Right lobe of liver (tissue), 6 donors: ENCODE measurements at regions not wholly inside any gene's neighbourhood (a gene's known extent, or its start where the extent isn't known, plus 50 kb on each side); places are given as distances from the start of the nearest gene placed in this dataset.

ENCODE experiments used
- ATAC-seq, 4 donors: fragments of 200-7000 bp; cut with Tn5 transposase; one replicate each; pipeline ENCODE4 v1.9.1; 2020; ENCODE audit warnings: mild to moderate bottlenecking in 4 of 4, moderate library complexity in 4 of 4
- DNase-seq, 3 donors: peaks; one replicate each; pipeline ENCODE4 v3.0.0-alpha.2; 2020
- H3K27ac ChIP-seq, 3 donors: fragments of 200-600 bp; one replicate each; pipeline ENCODE4 v1.8.0; 2022
- H3K27me3 ChIP-seq, 2 donors: fragments of 200-600 bp; one replicate each; pipeline ENCODE4 v1.8.0; 2022
- H3K36me3 ChIP-seq, 4 donors: fragments of 200-600 bp; sonication (generic) in 1 of 4; one replicate each; pipeline versions ENCODE4 v1.5.1 to v1.8.0; 2017 to 2022; ENCODE audit warnings: control low read depth in 1 of 4
- H3K4me1 ChIP-seq, 4 donors: fragments of 200-600 bp; sonication (generic) in 1 of 4; one replicate each; pipeline versions ENCODE4 v1.5.1 to v1.8.0; 2017 to 2022; ENCODE audit warnings: control low read depth in 1 of 4
- H3K4me3 ChIP-seq, 3 donors: fragments of 200-600 bp; one replicate each; pipeline ENCODE4 v1.8.0; 2022
- H3K9me3 ChIP-seq, 4 donors: fragments of 200-600 bp; sonication (generic) in 1 of 4; one replicate each; pipeline versions ENCODE4 v1.5.1 to v1.8.0; 2017 to 2022; ENCODE audit warnings: control low read depth in 1 of 4
- POLR2A ChIP-seq: fragments of 450-650 bp; IDR thresholded peaks from one replicate; pipeline ENCODE4 v1.6.1; 2017; ENCODE audit warnings: antibody characterized with exemption, mild to moderate bottlenecking
- WGBS: methylation state at CpG from one replicate; pipeline ENCODE4 v1.1.6; 2018; ENCODE audit warnings: low coverage, low lambda C conversion rate; ENCODE audit not compliant: insufficient coverage; ENCODE audit errors: missing lambda C conversion rate; 5-methylcytosine and 5-hydroxymethylcytosine counted together
- intact Hi-C, 2 donors: fragments of 100-400 bp; cut with DNase I; formaldehyde crosslinking; loops; one replicate each; pipeline versions ENCODE4 v1.11.2 to v1.14.1; 2022
- TF ChIP-seq, protein P1 (sequence below), 4 donors: fragments of 200-600 bp in 3 of 4; fragments of 450-650 bp in 1 of 4; IDR thresholded peaks; one replicate each; pipeline versions ENCODE4 v1.5.1 to v1.8.0; 2016 to 2022; ENCODE audit warnings: antibody characterized with exemption in 4 of 4, mild to moderate bottlenecking in 2 of 4
- donor health status: DM: no; HTN: yes; CAD: no.
- donor health status: DM: no; HTN: no; CAD: no.
- donor health status: DM: no; HTN: no; CAD: no.
- donor health status: DM: no; HTN: yes; CAD: no.
- donor health status: DM: no; HTN: yes; CAD: no.

- Histone ChIP-seq H3K4me3 (no peak overlapping the region), H3K36me3 (no peaks in the 10 kb centered on the region), H3K4me1 (no peaks in the 10 kb centered on the region), H3K27me3 (no peaks in the 10 kb centered on the region), H3K27ac (no peak overlapping the region), H3K9me3 (no peaks in the 10 kb centered on the region)
- DNase-seq = no peak
- ATAC-seq = no peak
- intact Hi-C loops = no loop called here
- TF ChIP-seq, protein P1, sequence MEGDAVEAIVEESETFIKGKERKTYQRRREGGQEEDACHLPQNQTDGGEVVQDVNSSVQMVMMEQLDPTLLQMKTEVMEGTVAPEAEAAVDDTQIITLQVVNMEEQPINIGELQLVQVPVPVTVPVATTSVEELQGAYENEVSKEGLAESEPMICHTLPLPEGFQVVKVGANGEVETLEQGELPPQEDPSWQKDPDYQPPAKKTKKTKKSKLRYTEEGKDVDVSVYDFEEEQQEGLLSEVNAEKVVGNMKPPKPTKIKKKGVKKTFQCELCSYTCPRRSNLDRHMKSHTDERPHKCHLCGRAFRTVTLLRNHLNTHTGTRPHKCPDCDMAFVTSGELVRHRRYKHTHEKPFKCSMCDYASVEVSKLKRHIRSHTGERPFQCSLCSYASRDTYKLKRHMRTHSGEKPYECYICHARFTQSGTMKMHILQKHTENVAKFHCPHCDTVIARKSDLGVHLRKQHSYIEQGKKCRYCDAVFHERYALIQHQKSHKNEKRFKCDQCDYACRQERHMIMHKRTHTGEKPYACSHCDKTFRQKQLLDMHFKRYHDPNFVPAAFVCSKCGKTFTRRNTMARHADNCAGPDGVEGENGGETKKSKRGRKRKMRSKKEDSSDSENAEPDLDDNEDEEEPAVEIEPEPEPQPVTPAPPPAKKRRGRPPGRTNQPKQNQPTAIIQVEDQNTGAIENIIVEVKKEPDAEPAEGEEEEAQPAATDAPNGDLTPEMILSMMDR (IDR thresholded peaks at IDR 0.05) = no peak
- TF ChIP-seq POLR2A = no peak
Measured at GRCh38 chr1:165078391-165078790, 278.1 kb downstream of the LMX1A start.

DNA sequence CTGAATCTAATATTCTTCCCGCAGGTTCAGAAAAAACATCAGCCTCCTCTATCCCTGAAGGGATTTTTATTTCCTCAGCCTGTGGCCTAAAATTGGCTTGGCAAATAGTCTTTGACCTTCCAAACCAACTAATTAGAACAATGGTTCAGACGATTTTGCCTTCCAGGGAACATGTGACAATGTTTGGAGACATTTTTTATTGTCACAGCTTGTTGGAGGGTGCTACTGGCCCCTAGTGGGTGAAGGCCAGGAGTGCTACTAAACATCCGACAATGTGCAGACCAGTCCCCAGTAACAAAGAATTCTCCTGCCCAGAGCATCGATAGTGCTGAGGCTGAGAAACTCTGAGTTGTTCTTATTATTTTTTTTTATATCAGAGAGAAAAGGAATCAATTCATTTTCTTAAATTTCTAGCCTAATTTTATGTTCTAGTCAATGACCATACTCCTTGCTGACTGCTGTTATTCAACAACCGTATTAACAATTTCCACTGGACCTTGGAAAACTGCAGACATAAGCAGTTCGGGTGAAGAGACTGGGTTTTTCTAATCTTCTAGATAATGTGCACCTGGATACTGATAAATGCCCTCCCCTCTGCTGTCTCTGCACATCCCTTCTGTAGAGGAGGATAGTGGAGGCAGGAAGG, 280.7 kb downstream of the LMX1A start:
- intact Hi-C loops = no loop called here

GRCh38 chr1:165073185-165074007, 283.1 kb downstream of the LMX1A start:
- WGBS = 23% methylated on average over 7 of the region's 7 CpGs
- ATAC-seq = peak; percentile 81 to 87 (median 85)

More for the DNA sequence above, 280.7 kb downstream of the LMX1A start:
- Histone ChIP-seq H3K4me1 (no peaks in the 10 kb centered on the region), H3K27ac (no peak overlapping the region), H3K4me3 (no peak overlapping the region), H3K9me3 (no peaks in the 10 kb centered on the region), H3K27me3 (no peaks in the 10 kb centered on the region), H3K36me3 (no peaks in the 10 kb centered on the region)
- WGBS = 28% methylated on average over 5 of the region's 6 CpGs
- TF ChIP-seq, protein P1 (IDR thresholded peaks at IDR 0.05) = peak in 3 of 4 donors; percentile 46 to 50 (median 46)
- no peak for TF ChIP-seq POLR2A
- no peak for DNase-seq
- ATAC-seq = peak; percentile 19 to 63 (median 48)

DNA sequence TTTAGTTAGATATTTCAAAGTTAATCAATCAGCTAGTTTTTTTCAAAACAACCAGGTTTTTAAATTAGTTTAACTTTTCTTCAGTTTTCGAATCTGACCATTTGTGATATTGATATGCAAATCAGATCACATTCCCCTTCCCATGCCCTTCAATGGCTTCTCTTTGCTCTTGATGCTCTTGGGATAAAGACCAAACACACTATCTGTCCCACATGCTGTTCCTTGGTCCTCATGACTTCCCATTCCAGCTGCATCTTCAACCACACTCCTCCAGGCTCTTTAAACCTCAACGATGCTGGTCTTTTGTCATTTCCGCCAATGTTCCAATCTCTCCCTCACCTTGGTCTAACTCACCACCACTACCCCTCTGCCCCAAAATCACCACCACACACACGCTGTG, 285.8 kb downstream of the LMX1A start:
- no peaks in the 10 kb centered on the region for H3K4me1 ChIP-seq

More at GRCh38 chr1:165073185-165074007, 283.1 kb downstream of the LMX1A start:
- Histone ChIP-seq H3K27me3 (no peaks in the 10 kb centered on the region), H3K4me1 (no peaks in the 10 kb centered on the region), H3K4me3 (no peak overlapping the region), H3K9me3 (no peaks in the 10 kb centered on the region), H3K36me3 (no peaks in the 10 kb centered on the region), H3K27ac (no peak overlapping the region)
- intact Hi-C loops = no loop called here
- DNase-seq = no peak
- TF ChIP-seq POLR2A = no peak
- TF ChIP-seq, protein P1 (IDR thresholded peaks at IDR 0.05) = peak; percentile 62 to 78 (median 76)

More for the DNA sequence above, 285.8 kb downstream of the LMX1A start:
- intact Hi-C loops = no loop called here
- H3K4me3 ChIP-seq = no peak overlapping the region
- no peak overlapping the region for H3K27ac ChIP-seq
- WGBS = 76% methylated on average over 4 of the region's 4 CpGs
- ATAC-seq = no peak
- H3K9me3 ChIP-seq = no peaks in the 10 kb centered on the region
- H3K27me3 ChIP-seq = no peaks in the 10 kb centered on the region
- TF ChIP-seq, protein P1 (IDR thresholded peaks at IDR 0.05) = no peak
- TF ChIP-seq POLR2A = no peak
- no peaks in the 10 kb centered on the region for H3K36me3 ChIP-seq
- DNase-seq = no peak
